GM12875 (cell line): ENCODE measurements at regions not wholly inside any gene's neighbourhood (a gene's known extent, or its start where the extent isn't known, plus 50 kb on each side); places are given as distances from the start of the nearest gene placed in this dataset.

Source experiments
- H3K4me3 ChIP-seq: one replicate; pipeline ENCODE4 v1.5.1; 2011; ENCODE audit warnings: low read depth, low read length, control low read depth
- CTCF ChIP-seq: IDR thresholded peaks from 2 replicates; pipeline ENCODE4 v1.5.1; 2011; ENCODE audit warnings: low read depth, mild to moderate bottlenecking, control low read depth, inconsistent platforms, low read length, moderate library complexity, borderline replicate concordance; ENCODE audit not compliant: insufficient read depth

GRCh38 chr6:88370127-88370710 is 204.1 kb upstream of the CNR1 start:
- no peak for TF ChIP-seq CTCF

GRCh38 chr6:88369262-88369661 is 203.1 kb upstream of the CNR1 start:
- no peak for TF ChIP-seq CTCF
- H3K4me3 ChIP-seq = no peak overlapping the region

More at GRCh38 chr6:88370127-88370710, 204.1 kb upstream of the CNR1 start:
- no peak overlapping the region for H3K4me3 ChIP-seq

GRCh38 chr6:88368071-88368787 is 202.1 kb upstream of the CNR1 start:
- H3K4me3 ChIP-seq = no peak overlapping the region
- no peak for TF ChIP-seq CTCF

GRCh38 chr6:88367248-88367647 is 201.1 kb upstream of the CNR1 start:
- no peak overlapping the region for H3K4me3 ChIP-seq

GRCh38 chr6:88366672-88367071 is 200.5 kb upstream of the CNR1 start:
- no peak overlapping the region for H3K4me3 ChIP-seq
- TF ChIP-seq CTCF = no peak

More at GRCh38 chr6:88367248-88367647, 201.1 kb upstream of the CNR1 start:
- TF ChIP-seq CTCF = no peak

GRCh38 chr6:88365656-88366055 is 199.5 kb upstream of the CNR1 start:
- no peak for TF ChIP-seq CTCF

GRCh38 chr6:88365230-88365629 is 199.1 kb upstream of the CNR1 start:
- no peak overlapping the region for H3K4me3 ChIP-seq
- no peak for TF ChIP-seq CTCF

More at GRCh38 chr6:88365656-88366055, 199.5 kb upstream of the CNR1 start:
- H3K4me3 ChIP-seq = no peak overlapping the region
